ENCODE measurements at regions not wholly inside any gene's neighbourhood (a gene's known extent, or its start where the extent isn't known, plus 50 kb on each side); places are given as distances from the start of the nearest gene placed in this dataset.

DNA sequence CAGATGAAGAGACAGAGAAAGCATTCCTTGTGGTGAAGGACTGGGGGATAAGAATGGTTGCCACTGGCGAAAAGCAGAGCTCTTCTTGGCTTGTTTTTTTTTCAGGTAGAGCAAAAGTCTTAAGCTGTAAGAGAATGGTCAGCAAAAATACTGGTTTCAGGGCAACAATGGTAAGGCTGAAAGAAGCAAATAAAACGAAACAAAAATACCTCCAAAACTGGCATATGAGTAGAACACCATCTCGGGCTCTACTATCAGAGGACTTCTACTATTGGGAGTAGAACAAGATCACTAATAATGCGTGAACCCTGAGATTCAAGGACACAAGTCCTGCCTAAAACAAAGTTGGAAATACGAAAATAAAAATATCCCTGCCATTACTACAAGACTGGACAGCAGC is 1823.2 kb upstream of the CDH6 start:
- WGBS, 3 donors = 72 to 81% (median 73%) methylated on average over 5 of the region's 5 CpGs
- H3K9me3 ChIP-seq (ENCODE audit: control insufficient read depth in 2 of 2, insufficient read depth in 1 of 2, low read depth in 1 of 2, low read length in 1 of 2) = peaks cover 0 to 1% of the 10 kb centered on the region in 2 donors
- H3K27me3 ChIP-seq (ENCODE audit: control insufficient read depth in 3 of 3, insufficient read depth in 3 of 3, low read length in 3 of 3) = no peaks in the 10 kb centered on the region
- H3K27ac ChIP-seq (ENCODE audit: low read depth in 1 of 3, low read length in 2 of 3) = no peak overlapping the region
- no peak overlapping the region for H3K4me3 ChIP-seq (ENCODE audit: low read depth in 1 of 3, low read length in 3 of 3)
- H3K36me3 ChIP-seq (ENCODE audit: control insufficient read depth in 3 of 3, insufficient read depth in 2 of 3, low read depth in 1 of 3, low read length in 3 of 3) = no peaks in the 10 kb centered on the region
- DNase-seq (no peak), FAIRE-seq (no peak)
- no peaks in the 10 kb centered on the region for H3K4me1 ChIP-seq (ENCODE audit: control insufficient read depth in 3 of 3, insufficient read depth in 2 of 3, low read depth in 1 of 3, low read length in 2 of 3)

- Histone ChIP-seq H3K27me3 (ENCODE audit: control insufficient read depth in 3 of 3, insufficient read depth in 3 of 3, low read length in 3 of 3) (no peaks in the 10 kb centered on the region), H3K4me3 (ENCODE audit: low read depth in 1 of 3, low read length in 3 of 3) (no peak overlapping the region), H3K27ac (ENCODE audit: low read depth in 1 of 3, low read length in 2 of 3) (no peak overlapping the region), H3K4me1 (ENCODE audit: control insufficient read depth in 3 of 3, insufficient read depth in 2 of 3, low read depth in 1 of 3, low read length in 2 of 3) (no peaks in the 10 kb centered on the region), H3K9me3 (ENCODE audit: control insufficient read depth in 2 of 2, insufficient read depth in 1 of 2, low read depth in 1 of 2, low read length in 1 of 2) (peaks cover 0 to 1% of the 10 kb centered on the region in 2 donors), H3K36me3 (ENCODE audit: control insufficient read depth in 3 of 3, insufficient read depth in 2 of 3, low read depth in 1 of 3, low read length in 3 of 3) (no peaks in the 10 kb centered on the region)
- FAIRE-seq = no peak
- DNase-seq = no peak
- WGBS, 3 donors = 41 to 56% (median 46%) methylated on average over 5 of the region's 5 CpGs
Measured at GRCh38 chr5:29367176-29367833, 1826.2 kb upstream of the CDH6 start.

DNA sequence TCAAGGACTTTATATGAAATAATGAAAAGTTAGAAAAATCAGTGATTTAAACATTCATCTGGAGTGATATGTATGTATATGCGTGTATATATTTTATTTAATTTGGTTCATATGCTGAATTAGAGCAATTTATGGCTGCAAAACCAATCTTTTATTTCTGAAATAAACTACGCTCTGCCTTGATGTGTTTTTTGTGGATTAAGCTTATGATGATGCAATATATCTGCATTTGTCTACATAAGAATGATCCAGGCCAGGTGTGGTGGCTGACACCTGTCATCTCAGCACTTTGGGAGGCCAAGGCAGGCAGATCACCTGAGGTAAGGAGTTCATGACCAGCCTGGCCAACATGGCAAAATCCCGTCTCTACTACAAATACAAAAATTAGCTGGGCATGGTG is 1842.3 kb upstream of the CDH6 start:
- Histone ChIP-seq H3K36me3 (ENCODE audit: control insufficient read depth in 3 of 3, insufficient read depth in 2 of 3, low read depth in 1 of 3, low read length in 3 of 3) (no peaks in the 10 kb centered on the region), H3K27me3 (ENCODE audit: control insufficient read depth in 3 of 3, insufficient read depth in 3 of 3, low read length in 3 of 3) (no peaks in the 10 kb centered on the region), H3K4me3 (ENCODE audit: low read depth in 1 of 3, low read length in 3 of 3) (no peak overlapping the region), H3K4me1 (ENCODE audit: control insufficient read depth in 3 of 3, insufficient read depth in 2 of 3, low read depth in 1 of 3, low read length in 2 of 3) (no peaks in the 10 kb centered on the region), H3K9me3 (ENCODE audit: control insufficient read depth in 2 of 2, insufficient read depth in 1 of 2, low read depth in 1 of 2, low read length in 1 of 2) (peaks cover 1 to 5% of the 10 kb centered on the region in 2 donors), H3K27ac (ENCODE audit: low read depth in 1 of 3, low read length in 2 of 3) (no peak overlapping the region)
- 80 to 85% (median 81%) methylated on average over 3 of the region's 3 CpGs for WGBS, 3 donors
- DNase-seq = no peak
- no peak for FAIRE-seq

DNA sequence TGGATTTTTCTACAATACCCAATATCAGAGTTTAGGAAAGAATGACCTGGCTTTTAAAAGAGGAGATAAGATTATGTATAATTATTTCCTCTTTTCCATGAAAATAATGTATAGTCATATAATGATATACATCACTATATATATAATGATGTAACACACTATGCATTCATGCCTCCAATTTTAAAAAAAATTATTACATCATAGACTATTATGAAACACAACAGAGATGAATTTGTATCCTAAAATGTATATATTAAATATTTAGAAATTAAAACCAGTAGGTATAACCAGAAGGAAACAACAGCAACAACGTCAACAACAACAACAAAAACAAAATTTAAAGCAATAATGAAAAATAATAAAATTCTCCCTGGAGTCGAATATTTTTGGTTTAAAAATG is 1856.5 kb upstream of the CDH6 start:
- DNase-seq (no peak), FAIRE-seq (no peak)
- Histone ChIP-seq H3K27ac (ENCODE audit: low read depth in 1 of 3, low read length in 2 of 3) (no peak overlapping the region), H3K27me3 (ENCODE audit: control insufficient read depth in 3 of 3, insufficient read depth in 3 of 3, low read length in 3 of 3) (no peaks in the 10 kb centered on the region), H3K4me3 (ENCODE audit: low read depth in 1 of 3, low read length in 3 of 3) (no peak overlapping the region), H3K36me3 (ENCODE audit: control insufficient read depth in 3 of 3, insufficient read depth in 2 of 3, low read depth in 1 of 3, low read length in 3 of 3) (no peaks in the 10 kb centered on the region), H3K9me3 (ENCODE audit: control insufficient read depth in 2 of 2, insufficient read depth in 1 of 2, low read depth in 1 of 2, low read length in 1 of 2) (no peaks in the 10 kb centered on the region), H3K4me1 (ENCODE audit: control insufficient read depth in 3 of 3, insufficient read depth in 2 of 3, low read depth in 1 of 3, low read length in 2 of 3) (no peaks in the 10 kb centered on the region)
- 63 to 79% (median 68%) methylated on average over 2 of the region's 2 CpGs for WGBS, 3 donors

- no peaks in the 10 kb centered on the region for H3K27me3 ChIP-seq (ENCODE audit: control insufficient read depth in 3 of 3, insufficient read depth in 3 of 3, low read length in 3 of 3)
- no peak overlapping the region for H3K4me3 ChIP-seq (ENCODE audit: low read depth in 1 of 3, low read length in 3 of 3)
- H3K9me3 ChIP-seq (ENCODE audit: control insufficient read depth in 2 of 2, insufficient read depth in 1 of 2, low read depth in 1 of 2, low read length in 1 of 2) = no peaks in the 10 kb centered on the region
- H3K4me1 ChIP-seq (ENCODE audit: control insufficient read depth in 3 of 3, insufficient read depth in 2 of 3, low read depth in 1 of 3, low read length in 2 of 3) = no peaks in the 10 kb centered on the region
- DNase-seq = no peak
- no peak for FAIRE-seq
- H3K27ac ChIP-seq (ENCODE audit: low read depth in 1 of 3, low read length in 2 of 3) = no peak overlapping the region
- H3K36me3 ChIP-seq (ENCODE audit: control insufficient read depth in 3 of 3, insufficient read depth in 2 of 3, low read depth in 1 of 3, low read length in 3 of 3) = no peaks in the 10 kb centered on the region
Measured at GRCh38 chr5:29321591-29321990, 1871.9 kb upstream of the CDH6 start.

DNA sequence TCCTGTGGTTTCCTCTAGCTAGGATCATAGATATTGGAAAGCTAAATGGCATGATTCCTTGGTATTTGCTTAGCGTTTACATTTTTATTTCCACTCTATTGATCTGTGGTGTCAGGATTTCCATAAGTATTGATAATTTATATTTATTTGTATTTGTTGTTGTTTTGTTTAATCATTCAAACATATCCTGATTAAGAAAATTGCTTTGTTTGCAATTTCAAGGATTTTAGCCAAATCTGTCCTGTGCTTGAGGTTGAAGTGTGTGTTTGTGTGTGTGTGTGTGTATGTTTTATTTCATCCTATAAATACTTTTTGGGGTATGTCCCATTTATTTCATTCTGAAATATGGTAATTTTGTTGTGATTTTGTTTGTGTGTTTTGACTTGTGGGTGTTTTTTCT is 1884.1 kb upstream of the CDH6 start:
- WGBS, 3 donors = 85 to 91% (median 88%) methylated on average over 1 of the region's 1 CpG
- no peaks in the 10 kb centered on the region for H3K4me1 ChIP-seq (ENCODE audit: control insufficient read depth in 3 of 3, insufficient read depth in 2 of 3, low read depth in 1 of 3, low read length in 2 of 3)
- FAIRE-seq (no peak), DNase-seq (no peak)
- H3K36me3 ChIP-seq (ENCODE audit: control insufficient read depth in 3 of 3, insufficient read depth in 2 of 3, low read depth in 1 of 3, low read length in 3 of 3) = no peaks in the 10 kb centered on the region
- no peak overlapping the region for H3K27ac ChIP-seq (ENCODE audit: low read depth in 1 of 3, low read length in 2 of 3)
- no peak overlapping the region for H3K4me3 ChIP-seq (ENCODE audit: low read depth in 1 of 3, low read length in 3 of 3)
- H3K27me3 ChIP-seq (ENCODE audit: control insufficient read depth in 3 of 3, insufficient read depth in 3 of 3, low read length in 3 of 3) = no peaks in the 10 kb centered on the region
- H3K9me3 ChIP-seq (ENCODE audit: control insufficient read depth in 2 of 2, insufficient read depth in 1 of 2, low read depth in 1 of 2, low read length in 1 of 2) = peaks cover 0 to 2% of the 10 kb centered on the region in 2 donors

DNA sequence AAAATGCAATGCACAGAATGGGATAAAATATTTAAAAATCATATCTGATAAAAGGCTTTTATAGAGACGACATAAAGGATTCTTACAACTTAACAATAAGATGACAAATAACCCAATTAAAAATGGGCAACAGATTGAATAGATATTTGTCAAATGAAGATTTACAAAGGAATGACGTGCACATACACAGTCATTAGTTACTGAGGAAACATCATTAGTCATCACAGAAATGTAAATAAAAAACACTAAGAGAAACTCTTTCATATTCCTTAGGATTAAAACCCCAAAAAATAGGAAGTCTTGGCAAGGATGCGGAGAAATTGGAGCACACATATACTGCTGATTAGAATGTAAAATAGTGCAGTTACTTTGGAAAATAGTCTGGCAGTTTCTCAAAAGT is 1886.0 kb upstream of the CDH6 start:
- Histone ChIP-seq H3K9me3 (ENCODE audit: control insufficient read depth in 2 of 2, insufficient read depth in 1 of 2, low read depth in 1 of 2, low read length in 1 of 2) (peaks cover 0 to 2% of the 10 kb centered on the region in 2 donors), H3K4me3 (ENCODE audit: low read depth in 1 of 3, low read length in 3 of 3) (no peak overlapping the region), H3K27me3 (ENCODE audit: control insufficient read depth in 3 of 3, insufficient read depth in 3 of 3, low read length in 3 of 3) (no peaks in the 10 kb centered on the region), H3K27ac (ENCODE audit: low read depth in 1 of 3, low read length in 2 of 3) (no peak overlapping the region), H3K4me1 (ENCODE audit: control insufficient read depth in 3 of 3, insufficient read depth in 2 of 3, low read depth in 1 of 3, low read length in 2 of 3) (no peaks in the 10 kb centered on the region), H3K36me3 (ENCODE audit: control insufficient read depth in 3 of 3, insufficient read depth in 2 of 3, low read depth in 1 of 3, low read length in 3 of 3) (no peaks in the 10 kb centered on the region)
- no peak for FAIRE-seq
- WGBS, 3 donors = 53 to 57% (median 57%) methylated on average over 3 of the region's 3 CpGs
- no peak for DNase-seq

GRCh38 chr5:29304545-29304944 is 1888.9 kb upstream of the CDH6 start:
- no peaks in the 10 kb centered on the region for H3K36me3 ChIP-seq (ENCODE audit: control insufficient read depth in 3 of 3, insufficient read depth in 2 of 3, low read depth in 1 of 3, low read length in 3 of 3)
- FAIRE-seq (no peak), DNase-seq (no peak)
- 65 to 80% (median 79%) methylated on average over 3 of the region's 3 CpGs for WGBS, 3 donors
- no peaks in the 10 kb centered on the region for H3K27me3 ChIP-seq (ENCODE audit: control insufficient read depth in 3 of 3, insufficient read depth in 3 of 3, low read length in 3 of 3)
- no peak overlapping the region for H3K27ac ChIP-seq (ENCODE audit: low read depth in 1 of 3, low read length in 2 of 3)
- no peaks in the 10 kb centered on the region for H3K4me1 ChIP-seq (ENCODE audit: control insufficient read depth in 3 of 3, insufficient read depth in 2 of 3, low read depth in 1 of 3, low read length in 2 of 3)
- H3K4me3 ChIP-seq (ENCODE audit: low read depth in 1 of 3, low read length in 3 of 3) = no peak overlapping the region
- H3K9me3 ChIP-seq (ENCODE audit: control insufficient read depth in 2 of 2, insufficient read depth in 1 of 2, low read depth in 1 of 2, low read length in 1 of 2) = peaks cover 0 to 4% of the 10 kb centered on the region in 2 donors

- Histone ChIP-seq H3K36me3 (ENCODE audit: control insufficient read depth in 3 of 3, insufficient read depth in 2 of 3, low read depth in 1 of 3, low read length in 3 of 3) (no peaks in the 10 kb centered on the region), H3K4me3 (ENCODE audit: low read depth in 1 of 3, low read length in 3 of 3) (no peak overlapping the region), H3K4me1 (ENCODE audit: control insufficient read depth in 3 of 3, insufficient read depth in 2 of 3, low read depth in 1 of 3, low read length in 2 of 3) (no peaks in the 10 kb centered on the region), H3K9me3 (ENCODE audit: control insufficient read depth in 2 of 2, insufficient read depth in 1 of 2, low read depth in 1 of 2, low read length in 1 of 2) (peaks cover 0 to 11% of the 10 kb centered on the region in 2 donors), H3K27me3 (ENCODE audit: control insufficient read depth in 3 of 3, insufficient read depth in 3 of 3, low read length in 3 of 3) (no peaks in the 10 kb centered on the region), H3K27ac (ENCODE audit: low read depth in 1 of 3, low read length in 2 of 3) (no peak overlapping the region)
- 89 to 90% (median 89%) methylated on average over 21 of the region's 21 CpGs for WGBS, 3 donors
- FAIRE-seq (no peak), DNase-seq (no peak)
Measured at GRCh38 chr5:29296548-29296947, 1896.9 kb upstream of the CDH6 start.

Measured in small intestine (tissue), 7 donors.